Activated B cell treated with CpG ODN at 0.5 μM for 24 hours (primary cell): ENCODE measurements at regions not wholly inside any gene's neighbourhood (a gene's known extent, or its start where the extent isn't known, plus 50 kb on each side); places are given as distances from the start of the nearest gene placed in this dataset.

ENCODE experiments used
- ATAC-seq: fragments of 200-7000 bp; cut with Tn5 transposase; one replicate; pipeline ENCODE4 v1.10.0; 2021; ENCODE audit warnings: low read depth, mild to moderate bottlenecking, moderate library complexity
- CTCF ChIA-PET: fragments of 350-600 bp; sonication (Branson Sonifier 250); formaldehyde crosslinking; loops from one replicate; lab custom pipeline; 2021; ENCODE audit warnings: antibody characterized with exemption; lab: Charles Lee
- POLR2A ChIA-PET: fragments of 350-600 bp; sonication (Branson Sonifier 250); formaldehyde crosslinking; loops from one replicate; lab custom pipeline; 2021; ENCODE audit warnings: antibody characterized with exemption; lab: Charles Lee
- DNase-seq: peaks from one replicate; pipeline ENCODE4 v3.0.0; 2022
- H3K27ac Mint-ChIP-seq: one replicate; pipeline ENCODE4 v1.8.0; 2020; ENCODE audit warnings: mixed read lengths
- H3K27me3 Mint-ChIP-seq: one replicate; pipeline ENCODE4 v1.8.0; 2021; ENCODE audit warnings: mixed read lengths
- H3K36me3 Mint-ChIP-seq: one replicate; pipeline ENCODE4 v1.8.0; 2021; ENCODE audit warnings: low read depth, mixed read lengths
- H3K4me1 Mint-ChIP-seq: one replicate; pipeline ENCODE4 v1.8.0; 2021; ENCODE audit warnings: mixed read lengths
- H3K4me3 Mint-ChIP-seq: one replicate; pipeline ENCODE4 v1.8.0; 2020; ENCODE audit warnings: mild to moderate bottlenecking, mixed read lengths
- H3K9me3 Mint-ChIP-seq: one replicate; pipeline ENCODE4 v1.8.0; 2020; ENCODE audit warnings: mixed read lengths
- intact Hi-C: fragments of 100-400 bp; cut with micrococcal nuclease; formaldehyde crosslinking; loops from one replicate; pipeline ENCODE4 v1.15.1; 2024
- TF ChIP-seq, protein P1 (sequence below): fragments of 200-600 bp; IDR thresholded peaks from one replicate; pipeline ENCODE4 v1.8.0; 2022; ENCODE audit warnings: antibody characterized with exemption, mild to moderate bottlenecking

DNA sequence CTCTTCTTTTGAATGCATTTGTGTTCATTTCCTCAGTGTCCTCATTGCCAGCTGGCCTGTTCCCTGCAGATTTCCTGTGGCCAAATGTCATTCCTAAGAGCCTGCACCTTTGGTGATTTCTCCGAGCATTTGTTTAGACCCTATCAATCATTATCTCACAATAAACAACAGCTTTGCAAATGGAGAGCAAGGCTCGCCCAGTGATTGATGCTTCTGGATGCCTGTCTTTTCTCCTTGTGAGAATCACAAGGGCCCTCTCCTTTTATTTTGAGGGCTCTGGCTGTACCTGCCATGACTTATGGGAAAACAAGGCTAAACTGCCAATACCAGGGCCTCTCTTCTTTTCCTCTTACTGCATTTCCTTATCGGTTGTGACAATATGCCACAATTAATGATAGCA, 1454.4 kb upstream of the CELF4 start:
- no peak for ATAC-seq
- H3K4me3 Mint-ChIP-seq, result no peak overlapping the region
- intact Hi-C loops, result no loop called here

GRCh38 chr18:39007031-39007902, 1441.7 kb upstream of the CELF4 start:
- H3K27me3 Mint-ChIP-seq, result no peaks in the 10 kb centered on the region
- peaks cover 14% of the 10 kb centered on the region for H3K9me3 Mint-ChIP-seq
- ChIA-PET CTCF (no interaction called here), POLR2A (no interaction called here)
- intact Hi-C loops, result no loop called here
- TF ChIP-seq, protein P1, sequence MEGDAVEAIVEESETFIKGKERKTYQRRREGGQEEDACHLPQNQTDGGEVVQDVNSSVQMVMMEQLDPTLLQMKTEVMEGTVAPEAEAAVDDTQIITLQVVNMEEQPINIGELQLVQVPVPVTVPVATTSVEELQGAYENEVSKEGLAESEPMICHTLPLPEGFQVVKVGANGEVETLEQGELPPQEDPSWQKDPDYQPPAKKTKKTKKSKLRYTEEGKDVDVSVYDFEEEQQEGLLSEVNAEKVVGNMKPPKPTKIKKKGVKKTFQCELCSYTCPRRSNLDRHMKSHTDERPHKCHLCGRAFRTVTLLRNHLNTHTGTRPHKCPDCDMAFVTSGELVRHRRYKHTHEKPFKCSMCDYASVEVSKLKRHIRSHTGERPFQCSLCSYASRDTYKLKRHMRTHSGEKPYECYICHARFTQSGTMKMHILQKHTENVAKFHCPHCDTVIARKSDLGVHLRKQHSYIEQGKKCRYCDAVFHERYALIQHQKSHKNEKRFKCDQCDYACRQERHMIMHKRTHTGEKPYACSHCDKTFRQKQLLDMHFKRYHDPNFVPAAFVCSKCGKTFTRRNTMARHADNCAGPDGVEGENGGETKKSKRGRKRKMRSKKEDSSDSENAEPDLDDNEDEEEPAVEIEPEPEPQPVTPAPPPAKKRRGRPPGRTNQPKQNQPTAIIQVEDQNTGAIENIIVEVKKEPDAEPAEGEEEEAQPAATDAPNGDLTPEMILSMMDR, result no peak
- H3K4me3 Mint-ChIP-seq, result no peak overlapping the region
- H3K27ac Mint-ChIP-seq, result no peak overlapping the region
- H3K4me1 Mint-ChIP-seq, result no peaks in the 10 kb centered on the region
- ATAC-seq (no peak), DNase-seq (no peak)
- H3K36me3 Mint-ChIP-seq, result no peaks in the 10 kb centered on the region

More for the DNA sequence above, 1454.4 kb upstream of the CELF4 start:
- CTCF ChIA-PET, result no interaction called here
- TF ChIP-seq, protein P1, result no peak
- H3K36me3 Mint-ChIP-seq, result no peaks in the 10 kb centered on the region
- H3K9me3 Mint-ChIP-seq, result peaks cover 12% of the 10 kb centered on the region
- DNase-seq, result no peak
- H3K27me3 Mint-ChIP-seq, result no peaks in the 10 kb centered on the region
- POLR2A ChIA-PET, result no interaction called here
- H3K27ac Mint-ChIP-seq, result no peak overlapping the region
- no peaks in the 10 kb centered on the region for H3K4me1 Mint-ChIP-seq

DNA sequence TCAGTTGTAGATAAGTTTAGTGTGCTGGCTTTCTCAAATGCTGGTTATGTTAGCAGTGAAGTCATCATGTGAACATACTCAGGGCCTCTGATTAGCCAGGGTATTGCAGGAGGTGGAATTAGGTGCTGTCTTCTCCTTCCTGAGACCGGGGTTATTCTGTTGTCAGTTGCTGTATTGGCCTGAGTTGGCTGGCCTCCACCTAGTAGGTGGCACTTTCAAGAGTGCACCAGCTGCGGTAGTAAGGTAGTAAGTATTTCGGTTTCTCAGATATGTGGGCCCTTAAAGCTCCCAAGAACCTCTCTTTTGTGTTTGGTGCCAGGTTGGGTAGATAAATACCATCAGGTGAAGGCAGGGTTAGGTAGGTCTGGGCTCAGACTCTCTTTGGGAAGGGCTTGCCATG, 1430.5 kb upstream of the CELF4 start:
- no peak for DNase-seq
- Mint-ChIP-seq H3K4me3 (no peak overlapping the region), H3K27ac (no peak overlapping the region), H3K36me3 (no peaks in the 10 kb centered on the region), H3K4me1 (no peaks in the 10 kb centered on the region), H3K9me3 (no peaks in the 10 kb centered on the region), H3K27me3 (no peaks in the 10 kb centered on the region)
- POLR2A ChIA-PET, result no interaction called here
- TF ChIP-seq, protein P1, result no peak
- CTCF ChIA-PET, result no interaction called here
- intact Hi-C loops, result no loop called here
- ATAC-seq, result no peak

- no peaks in the 10 kb centered on the region for H3K4me1 Mint-ChIP-seq
- no peak overlapping the region for H3K27ac Mint-ChIP-seq
- no peak for ATAC-seq
- H3K27me3 Mint-ChIP-seq, result no peaks in the 10 kb centered on the region
- H3K36me3 Mint-ChIP-seq, result no peaks in the 10 kb centered on the region
- ChIA-PET POLR2A (no interaction called here), CTCF (no interaction called here)
- no peak overlapping the region for H3K4me3 Mint-ChIP-seq
- TF ChIP-seq, protein P1, result no peak
- no peak for DNase-seq
- no peaks in the 10 kb centered on the region for H3K9me3 Mint-ChIP-seq
- intact Hi-C loops, result no loop called here
Measured at GRCh38 chr18:38993342-38993741, 1427.7 kb upstream of the CELF4 start.

- no peaks in the 10 kb centered on the region for H3K36me3 Mint-ChIP-seq
- POLR2A ChIA-PET, result no interaction called here
- H3K4me1 Mint-ChIP-seq, result no peaks in the 10 kb centered on the region
- no peak overlapping the region for H3K27ac Mint-ChIP-seq
- intact Hi-C loops, result no loop called here
- H3K4me3 Mint-ChIP-seq, result no peak overlapping the region
- peaks cover 5% of the 10 kb centered on the region for H3K9me3 Mint-ChIP-seq
- no peak for DNase-seq
- ATAC-seq, result no peak
- no peaks in the 10 kb centered on the region for H3K27me3 Mint-ChIP-seq
- TF ChIP-seq, protein P1, result no peak
- CTCF ChIA-PET, result no interaction called here
Measured at GRCh38 chr18:38984968-38985367, 1419.4 kb upstream of the CELF4 start.
